Gastroesophageal sphincter (tissue), 4 donors: ENCODE measurements at regions not wholly inside any gene's neighbourhood (a gene's known extent, or its start where the extent isn't known, plus 50 kb on each side); places are given as distances from the start of the nearest gene placed in this dataset.

ENCODE experiments used
- ATAC-seq: fragments of 150-250 bp; one replicate; pipeline ENCODE4 v1.9.1; 2016; ENCODE audit warnings: mild to moderate bottlenecking, moderate library complexity
- H3K27ac ChIP-seq, 4 donors: fragments of 200-600 bp; sonication (generic) in 3 of 4; 1 replicate in 3 of 4; 2 replicates in 1 of 4; pipeline ENCODE4 v1.5.1; 2016 to 2019
- H3K27me3 ChIP-seq: fragments of 200-600 bp; sonication (generic); one replicate; pipeline ENCODE4 v1.5.1; 2019
- H3K36me3 ChIP-seq, 2 donors: fragments of 200-600 bp; sonication (generic); one replicate each; pipeline ENCODE4 v1.5.1; 2019; ENCODE audit warnings: control low read depth in 1 of 2
- H3K4me1 ChIP-seq, 3 donors: fragments of 200-600 bp; sonication (generic); 1 replicate in 2 of 3; 2 replicates in 1 of 3; pipeline ENCODE4 v1.5.1; 2016 to 2019; ENCODE audit warnings: control low read depth in 2 of 3
- H3K4me3 ChIP-seq, 2 donors: fragments of 200-600 bp; sonication (generic); one replicate each; pipeline ENCODE4 v1.5.1; 2019; ENCODE audit warnings: mild to moderate bottlenecking in 1 of 2, moderate library complexity in 1 of 2
- H3K9me3 ChIP-seq, 3 donors: fragments of 200-600 bp; sonication (generic); one replicate each; pipeline ENCODE4 v1.5.1; 2017 to 2019; ENCODE audit warnings: control low read depth in 2 of 3
- CTCF ChIP-seq, 4 experiments: fragments of 200-600 bp in 2 of 4; fragments of 450-650 bp in 2 of 4; sonication (generic) in 1 of 4; IDR thresholded peaks; one replicate each; pipeline ENCODE4 v1.5.1; 2017 to 2019; ENCODE audit warnings: antibody characterized with exemption in 4 of 4, mild to moderate bottlenecking in 2 of 4, moderate library complexity in 2 of 4
- EP300 ChIP-seq: sonication (generic); formaldehyde crosslinking; IDR thresholded peaks from one replicate; pipeline ENCODE4 v1.6.1; 2017; ENCODE audit warnings: antibody characterized with exemption, mild to moderate bottlenecking
- POLR2A ChIP-seq, 2 donors: fragments of 450-650 bp; IDR thresholded peaks; one replicate each; pipeline ENCODE4 v1.6.1; 2017; ENCODE audit warnings: antibody characterized with exemption in 2 of 2, mild to moderate bottlenecking in 2 of 2, moderate library complexity in 1 of 2
- POLR2AphosphoS5 ChIP-seq: sonication (generic); formaldehyde crosslinking; IDR thresholded peaks from one replicate; pipeline ENCODE4 v1.6.1; 2017; ENCODE audit warnings: antibody characterized with exemption
- WGBS, 2 donors: methylation state at CpG; one replicate each; pipeline ENCODE4 v1.1.5; 2018; ENCODE audit warnings: low coverage in 1 of 2; 5-methylcytosine and 5-hydroxymethylcytosine counted together

GRCh38 chr2:239516954-239517305, 116.1 kb upstream of the HDAC4 start:
- H3K27ac ChIP-seq: no peak overlapping the region
- TF ChIP-seq EP300: no peak
- no peak for TF ChIP-seq POLR2A (IDR thresholded peaks at IDR 0.05)
- no peak for TF ChIP-seq POLR2AphosphoS5
- no peak for TF ChIP-seq CTCF (IDR thresholded peaks at IDR 0.05)
- 89% methylated on average over 3 of the region's 11 CpGs; no CpG with 5 or more reads in 1 of the 2 donors for WGBS, 2 donors

GRCh38 chr2:239516286-239516953, 115.6 kb upstream of the HDAC4 start:
- Histone ChIP-seq H3K27me3 (no peaks in the 10 kb centered on the region), H3K4me1 (peaks cover 0 to 6% (median 0%) of the 10 kb centered on the region in 3 donors), H3K36me3 (no peaks in the 10 kb centered on the region), H3K9me3 (no peaks in the 10 kb centered on the region), H3K4me3 (no peak overlapping the region), H3K27ac (no peak overlapping the region)
- no peak for ATAC-seq
- no CpG with 5 or more reads among the region's 13 CpGs for WGBS, 2 donors
- no peak for TF ChIP-seq POLR2AphosphoS5
- TF ChIP-seq POLR2A (IDR thresholded peaks at IDR 0.05): no peak
- no peak for TF ChIP-seq EP300

More at GRCh38 chr2:239516954-239517305, 116.1 kb upstream of the HDAC4 start:
- H3K4me1 ChIP-seq: peaks cover 0 to 6% (median 0%) of the 10 kb centered on the region in 3 donors
- no peak for ATAC-seq
- H3K27me3 ChIP-seq: no peaks in the 10 kb centered on the region
- H3K4me3 ChIP-seq: no peak overlapping the region
- H3K36me3 ChIP-seq: no peaks in the 10 kb centered on the region
- H3K9me3 ChIP-seq: no peaks in the 10 kb centered on the region

- WGBS, 2 donors: 92 to 100% methylated on average over 1 to 2 of the region's 24 CpGs
- no peaks in the 10 kb centered on the region for H3K36me3 ChIP-seq
- no peaks in the 10 kb centered on the region for H3K27me3 ChIP-seq
- no peak for ATAC-seq
- no peak overlapping the region for H3K27ac ChIP-seq
- no peak for TF ChIP-seq EP300
- no peak for TF ChIP-seq CTCF (IDR thresholded peaks at IDR 0.05)
- TF ChIP-seq POLR2AphosphoS5: no peak
- no peak for TF ChIP-seq POLR2A (IDR thresholded peaks at IDR 0.05)
- H3K4me1 ChIP-seq: peaks cover 0 to 6% (median 0%) of the 10 kb centered on the region in 3 donors
- H3K9me3 ChIP-seq: no peaks in the 10 kb centered on the region
- no peak overlapping the region for H3K4me3 ChIP-seq
Observed at GRCh38 chr2:239514754-239515530, 114.1 kb upstream of the HDAC4 start.

GRCh38 chr2:239512054-239512453, 111.2 kb upstream of the HDAC4 start:
- TF ChIP-seq EP300: no peak
- TF ChIP-seq POLR2A (IDR thresholded peaks at IDR 0.05): no peak
- no peak for TF ChIP-seq CTCF (IDR thresholded peaks at IDR 0.05)
- no peak for TF ChIP-seq POLR2AphosphoS5
- ATAC-seq: no peak
- Histone ChIP-seq H3K27ac (no peak overlapping the region), H3K9me3 (no peaks in the 10 kb centered on the region), H3K36me3 (no peaks in the 10 kb centered on the region), H3K27me3 (no peaks in the 10 kb centered on the region), H3K4me3 (no peak overlapping the region), H3K4me1 (no peaks in the 10 kb centered on the region)
- 93 to 100% methylated on average over 1 to 4 of the region's 9 CpGs for WGBS, 2 donors

GRCh38 chr2:239509373-239510143, 108.7 kb upstream of the HDAC4 start:
- WGBS, 2 donors: 71 to 75% methylated on average over 12 to 14 of the region's 19 CpGs
- no peaks in the 10 kb centered on the region for H3K36me3 ChIP-seq
- no peak overlapping the region for H3K4me3 ChIP-seq
- no peaks in the 10 kb centered on the region for H3K4me1 ChIP-seq
- H3K9me3 ChIP-seq: no peaks in the 10 kb centered on the region
- no peaks in the 10 kb centered on the region for H3K27me3 ChIP-seq
- TF ChIP-seq POLR2A (IDR thresholded peaks at IDR 0.05) (no peak), CTCF (IDR thresholded peaks at IDR 0.05) (no peak), POLR2AphosphoS5 (no peak), EP300 (no peak)
- no peak overlapping the region for H3K27ac ChIP-seq
- no peak for ATAC-seq
